Adrenal gland (tissue), 5 donors: ENCODE measurements at regions not wholly inside any gene's neighbourhood (a gene's known extent, or its start where the extent isn't known, plus 50 kb on each side); places are given as distances from the start of the nearest gene placed in this dataset.

Experiments used
- POLR2A ChIP-seq, 2 donors: fragments of 450-650 bp; IDR thresholded peaks; one replicate each; pipeline ENCODE4 v1.6.1; 2017; ENCODE audit warnings: antibody characterized with exemption in 2 of 2, mild to moderate bottlenecking in 2 of 2, moderate library complexity in 1 of 2
- TF ChIP-seq, protein P1 (sequence below), 6 experiments: fragments of 450-650 bp in 4 of 6; fragments of 200-600 bp in 2 of 6; sonication (generic) in 1 of 6; IDR thresholded peaks; 1 replicate in 5 of 6; 2 replicates in 1 of 6; pipeline versions ENCODE4 v1.5.1 to v1.8.0; 2016 to 2021; ENCODE audit warnings: antibody characterized with exemption in 6 of 6, mild to moderate bottlenecking in 2 of 6, moderate library complexity in 1 of 6
- donor health status: DM: no; HTN: no; CAD: no.

DNA sequence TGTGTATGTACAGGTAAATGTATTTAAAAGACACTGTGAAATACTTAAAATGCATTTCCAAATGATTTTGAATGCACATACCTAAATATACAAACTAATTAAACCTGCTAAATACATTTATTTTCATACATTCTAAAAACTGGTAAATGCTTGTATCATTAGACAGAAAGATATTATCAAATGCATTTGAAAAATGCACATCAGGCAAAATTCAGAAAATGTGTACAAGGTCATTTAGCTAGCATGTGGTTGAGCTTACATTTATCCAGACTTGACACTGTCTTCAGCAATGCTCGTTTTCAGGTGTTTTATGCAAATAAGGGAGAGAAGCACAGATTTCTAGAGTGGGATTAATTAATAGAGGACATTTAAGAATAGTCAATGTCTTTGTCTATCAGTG lies 374.2 kb downstream of the SUCLG1 start:
- TF ChIP-seq, protein P1, sequence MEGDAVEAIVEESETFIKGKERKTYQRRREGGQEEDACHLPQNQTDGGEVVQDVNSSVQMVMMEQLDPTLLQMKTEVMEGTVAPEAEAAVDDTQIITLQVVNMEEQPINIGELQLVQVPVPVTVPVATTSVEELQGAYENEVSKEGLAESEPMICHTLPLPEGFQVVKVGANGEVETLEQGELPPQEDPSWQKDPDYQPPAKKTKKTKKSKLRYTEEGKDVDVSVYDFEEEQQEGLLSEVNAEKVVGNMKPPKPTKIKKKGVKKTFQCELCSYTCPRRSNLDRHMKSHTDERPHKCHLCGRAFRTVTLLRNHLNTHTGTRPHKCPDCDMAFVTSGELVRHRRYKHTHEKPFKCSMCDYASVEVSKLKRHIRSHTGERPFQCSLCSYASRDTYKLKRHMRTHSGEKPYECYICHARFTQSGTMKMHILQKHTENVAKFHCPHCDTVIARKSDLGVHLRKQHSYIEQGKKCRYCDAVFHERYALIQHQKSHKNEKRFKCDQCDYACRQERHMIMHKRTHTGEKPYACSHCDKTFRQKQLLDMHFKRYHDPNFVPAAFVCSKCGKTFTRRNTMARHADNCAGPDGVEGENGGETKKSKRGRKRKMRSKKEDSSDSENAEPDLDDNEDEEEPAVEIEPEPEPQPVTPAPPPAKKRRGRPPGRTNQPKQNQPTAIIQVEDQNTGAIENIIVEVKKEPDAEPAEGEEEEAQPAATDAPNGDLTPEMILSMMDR (IDR thresholded peaks at IDR 0.05): no peak
- TF ChIP-seq POLR2A (IDR thresholded peaks at IDR 0.05): no peak
